Skeletal muscle tissue (tissue), 3 donors: ENCODE measurements at regions not wholly inside any gene's neighbourhood (a gene's known extent, or its start where the extent isn't known, plus 50 kb on each side); places are given as distances from the start of the nearest gene placed in this dataset.

Experiments
- H3K27ac ChIP-seq: one replicate; pipeline ENCODE4 v1.7.0; 2013; ENCODE audit warnings: mild to moderate bottlenecking, low read depth, low read length, inconsistent platforms
- H3K27me3 ChIP-seq, 3 donors: one replicate each; pipeline ENCODE4 v1.7.0; 2013; ENCODE audit warnings: low read length in 3 of 3; ENCODE audit not compliant: control insufficient read depth in 3 of 3, insufficient read depth in 3 of 3
- H3K36me3 ChIP-seq, 3 donors: one replicate each; pipeline ENCODE4 v1.7.0; 2013; ENCODE audit warnings: low read length in 3 of 3; ENCODE audit not compliant: control insufficient read depth in 3 of 3, insufficient read depth in 3 of 3
- H3K4me1 ChIP-seq, 3 donors: one replicate each; pipeline ENCODE4 v1.7.0; 2013; ENCODE audit warnings: low read length in 3 of 3, mild to moderate bottlenecking in 3 of 3; ENCODE audit not compliant: control insufficient read depth in 3 of 3, insufficient read depth in 3 of 3
- H3K4me3 ChIP-seq, 3 donors: one replicate each; pipeline ENCODE4 v1.7.0; 2013; ENCODE audit warnings: low read length in 3 of 3
- H3K9ac ChIP-seq, 3 donors: one replicate each; pipeline ENCODE4 v1.7.0; 2013; ENCODE audit warnings: low read length in 3 of 3, mild to moderate bottlenecking in 3 of 3, moderate library complexity in 2 of 3, low read depth in 1 of 3
- H3K9me3 ChIP-seq, 3 donors: one replicate each; pipeline ENCODE4 v1.7.0; 2013; ENCODE audit warnings: low read length in 3 of 3; ENCODE audit not compliant: control insufficient read depth in 3 of 3
- donor health status: Osteomylitis.

GRCh38 chr6:144935661-144936060 is 650.5 kb downstream of the UTRN start:
- Histone ChIP-seq H3K9me3 (no peaks in the 10 kb centered on the region), H3K27me3 (no peaks in the 10 kb centered on the region), H3K4me1 (no peaks in the 10 kb centered on the region), H3K4me3 (no peak overlapping the region), H3K36me3 (no peaks in the 10 kb centered on the region), H3K27ac (no peak overlapping the region), H3K9ac (no peak overlapping the region)

DNA sequence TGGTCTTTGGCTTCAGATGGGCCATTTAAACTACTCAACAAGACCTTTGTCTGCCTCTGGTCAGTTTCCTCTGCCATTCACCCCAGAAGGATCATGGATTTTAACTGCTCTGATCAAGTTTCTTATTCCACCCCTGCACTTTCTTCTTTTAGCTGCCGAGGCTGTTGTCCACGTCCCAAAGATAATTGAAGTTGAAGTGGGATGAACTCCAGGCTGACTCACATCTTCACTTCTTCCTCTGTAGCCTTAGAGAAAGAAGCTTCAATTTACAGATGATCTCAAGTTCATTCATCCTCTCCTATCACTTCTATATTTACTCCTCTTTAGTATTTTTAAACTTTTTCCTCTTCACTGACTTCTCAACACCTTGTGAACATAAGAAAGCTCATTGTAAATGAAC is 651.6 kb downstream of the UTRN start:
- H3K36me3 ChIP-seq, result no peaks in the 10 kb centered on the region
- H3K9me3 ChIP-seq, result no peaks in the 10 kb centered on the region
- H3K4me3 ChIP-seq, result no peak overlapping the region
- no peak overlapping the region for H3K27ac ChIP-seq
- no peaks in the 10 kb centered on the region for H3K27me3 ChIP-seq
- no peaks in the 10 kb centered on the region for H3K4me1 ChIP-seq
- H3K9ac ChIP-seq, result no peak overlapping the region

DNA sequence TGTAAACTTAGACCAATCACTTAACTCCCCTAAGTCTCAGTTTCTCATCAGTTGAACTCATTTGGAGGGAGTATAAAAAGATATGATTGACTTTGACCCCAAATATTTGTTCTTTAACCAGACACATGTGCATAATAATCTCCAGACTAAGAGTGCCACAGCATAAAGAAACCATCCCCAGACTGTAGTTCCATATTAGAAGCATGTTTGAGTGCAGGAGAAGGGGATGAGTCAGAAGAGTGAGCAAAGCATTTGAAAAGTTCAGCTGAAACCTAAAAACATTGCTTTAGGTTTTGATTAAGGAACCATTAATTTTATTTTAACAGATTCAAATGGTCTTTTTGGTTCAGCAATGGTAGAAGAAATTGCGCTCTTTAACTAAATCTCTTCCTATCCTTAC is 654.8 kb downstream of the UTRN start:
- no peaks in the 10 kb centered on the region for H3K27me3 ChIP-seq
- H3K27ac ChIP-seq, result no peak overlapping the region
- no peaks in the 10 kb centered on the region for H3K36me3 ChIP-seq
- H3K4me1 ChIP-seq, result no peaks in the 10 kb centered on the region
- H3K4me3 ChIP-seq, result no peak overlapping the region
- H3K9me3 ChIP-seq, result no peaks in the 10 kb centered on the region
- no peak overlapping the region for H3K9ac ChIP-seq

GRCh38 chr6:144944106-144944505 is 659.0 kb downstream of the UTRN start:
- H3K4me1 ChIP-seq, result no peaks in the 10 kb centered on the region
- H3K9ac ChIP-seq, result no peak overlapping the region
- H3K36me3 ChIP-seq, result no peaks in the 10 kb centered on the region
- H3K27ac ChIP-seq, result no peak overlapping the region
- H3K4me3 ChIP-seq, result no peak overlapping the region
- H3K9me3 ChIP-seq, result no peaks in the 10 kb centered on the region
- no peaks in the 10 kb centered on the region for H3K27me3 ChIP-seq

DNA sequence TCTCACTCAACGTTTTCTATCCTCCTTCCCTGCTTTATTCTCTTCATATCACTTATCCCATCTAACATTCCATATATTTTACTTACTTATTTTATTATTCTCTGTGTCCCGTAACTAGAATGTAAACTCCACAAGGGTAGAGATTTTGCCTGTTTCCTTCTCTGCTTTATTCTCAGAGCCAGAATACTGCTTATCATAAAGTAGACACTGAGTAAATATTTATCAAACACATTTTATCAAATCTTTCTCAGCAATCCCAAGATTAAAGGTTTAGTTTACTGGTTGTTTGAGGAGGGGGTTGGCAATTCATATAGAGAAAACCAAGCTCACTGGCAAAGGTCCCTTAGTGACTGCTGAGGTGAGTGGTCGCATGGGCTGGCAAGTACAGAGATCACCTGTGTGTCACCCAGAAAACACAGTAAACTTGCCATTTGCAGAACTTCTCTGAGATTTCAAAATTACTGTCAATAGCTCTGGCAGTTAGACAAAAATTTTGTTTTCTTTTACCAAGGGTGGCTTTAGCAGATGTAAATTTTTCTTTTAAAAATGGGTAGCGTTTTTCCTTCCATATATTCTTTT is 662.4 kb downstream of the UTRN start:
- H3K9ac ChIP-seq, result no peak overlapping the region
- no peak overlapping the region for H3K4me3 ChIP-seq
- H3K9me3 ChIP-seq, result no peaks in the 10 kb centered on the region
- H3K27me3 ChIP-seq, result no peaks in the 10 kb centered on the region
- no peak overlapping the region for H3K27ac ChIP-seq
- no peaks in the 10 kb centered on the region for H3K36me3 ChIP-seq
- no peaks in the 10 kb centered on the region for H3K4me1 ChIP-seq

DNA sequence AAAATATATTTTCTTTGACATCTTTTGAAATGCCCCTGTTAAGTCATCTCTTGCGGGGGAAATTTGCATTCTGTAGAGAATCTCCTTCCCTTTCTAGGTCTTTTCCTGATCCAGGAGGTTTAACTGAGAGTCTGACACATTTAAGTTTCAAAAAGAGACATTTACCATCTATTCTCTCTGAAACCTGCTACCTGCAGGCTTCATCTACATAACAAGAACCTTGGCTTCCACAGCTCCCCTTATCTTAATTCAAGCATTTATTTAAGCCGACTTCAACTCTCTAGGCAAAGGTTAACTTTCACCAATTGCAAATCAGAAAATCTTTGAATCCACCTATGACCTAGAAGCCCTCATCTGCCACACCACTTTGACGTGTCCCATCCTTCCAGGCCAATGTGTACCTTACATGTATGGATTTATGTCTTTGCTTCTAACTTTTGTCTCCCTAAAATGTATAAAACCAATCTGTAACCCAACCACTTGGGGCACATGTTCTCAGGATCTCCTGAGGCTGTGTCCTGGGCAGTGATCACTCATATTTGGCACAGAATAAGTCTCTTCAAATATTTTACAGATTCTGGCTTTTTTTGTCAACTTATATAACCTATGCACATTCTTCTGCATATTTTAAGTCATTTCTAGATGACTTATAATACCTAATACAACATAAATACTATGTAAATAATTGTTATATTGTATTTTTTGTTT is 666.7 kb downstream of the UTRN start:
- no peak overlapping the region for H3K9ac ChIP-seq
- no peak overlapping the region for H3K4me3 ChIP-seq
- H3K27me3 ChIP-seq, result no peaks in the 10 kb centered on the region
- no peak overlapping the region for H3K27ac ChIP-seq
- H3K4me1 ChIP-seq, result no peaks in the 10 kb centered on the region
- H3K9me3 ChIP-seq, result no peaks in the 10 kb centered on the region
- no peaks in the 10 kb centered on the region for H3K36me3 ChIP-seq

DNA sequence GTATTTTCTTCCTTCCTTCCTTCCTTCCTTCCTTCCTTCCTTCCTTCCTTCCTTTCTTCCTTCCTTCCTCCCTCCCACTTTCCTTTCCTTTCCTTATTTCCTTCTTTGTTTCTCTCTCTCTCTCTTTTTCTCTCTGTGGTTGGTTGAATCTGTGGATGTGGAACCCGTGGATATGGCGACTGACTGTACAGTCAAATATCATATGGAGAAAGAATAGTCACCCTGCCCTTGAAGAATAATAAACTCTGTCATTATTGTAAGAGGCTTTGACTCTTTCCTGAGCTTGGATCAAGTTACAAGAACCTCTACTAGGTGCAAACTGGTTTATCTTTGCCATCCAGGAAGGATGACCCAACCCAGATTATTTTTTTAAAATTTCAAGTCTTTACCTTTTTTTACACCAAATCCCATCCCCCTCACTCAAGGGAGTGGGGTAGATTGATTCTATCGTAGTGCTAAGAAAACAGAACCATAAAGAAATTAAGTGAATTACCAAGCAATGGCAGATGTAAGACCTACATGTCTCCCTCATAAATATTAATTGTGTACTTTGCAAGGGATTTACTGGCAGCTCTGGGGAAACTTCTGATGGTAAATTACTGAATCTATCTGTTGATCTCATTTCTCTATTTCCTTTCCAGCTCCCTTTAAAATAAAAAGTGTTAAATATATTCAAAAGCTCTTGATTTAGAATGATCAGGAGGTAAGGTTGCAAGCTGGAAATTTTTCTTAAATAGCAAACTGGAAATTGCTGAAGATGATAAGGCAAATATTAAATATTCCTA is 667.5 kb downstream of the UTRN start:
- H3K9ac ChIP-seq, result no peak overlapping the region
- H3K27ac ChIP-seq, result no peak overlapping the region
- no peaks in the 10 kb centered on the region for H3K9me3 ChIP-seq
- H3K4me3 ChIP-seq, result no peak overlapping the region
- no peaks in the 10 kb centered on the region for H3K36me3 ChIP-seq
- H3K4me1 ChIP-seq, result no peaks in the 10 kb centered on the region
- H3K27me3 ChIP-seq, result no peaks in the 10 kb centered on the region

DNA sequence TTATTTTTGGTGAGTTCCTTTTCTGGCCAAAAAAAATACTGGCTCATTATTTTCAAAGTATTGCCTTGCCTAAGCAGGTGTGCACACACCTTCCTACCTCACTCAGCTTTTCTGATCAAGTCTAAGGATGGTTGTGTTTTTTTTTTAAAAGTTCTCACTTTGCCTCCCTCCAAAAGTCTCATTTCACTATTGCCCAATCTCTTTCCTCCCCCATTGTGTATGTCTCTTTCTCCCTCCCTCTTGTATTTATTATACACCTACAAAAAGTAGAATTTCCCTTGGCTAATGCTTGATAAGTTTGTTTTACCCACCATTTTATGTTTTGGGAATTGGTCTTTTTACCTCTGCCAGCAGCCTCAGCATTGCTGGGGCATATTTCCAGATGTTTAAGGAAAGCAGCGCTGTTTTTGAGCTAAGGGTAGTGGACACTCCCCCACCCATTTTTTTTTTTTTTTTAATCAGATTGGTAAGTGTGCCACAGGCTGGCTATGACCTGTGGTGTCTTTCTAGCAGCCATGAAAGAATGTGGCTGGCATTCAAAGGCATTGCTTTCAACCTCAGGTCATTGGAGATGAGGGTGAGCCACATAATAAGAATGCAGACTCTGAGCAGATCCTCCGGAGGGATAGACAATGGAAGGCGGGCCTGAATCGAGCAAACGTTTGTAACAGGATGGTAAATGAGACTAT is 668.6 kb downstream of the UTRN start:
- no peaks in the 10 kb centered on the region for H3K27me3 ChIP-seq
- no peaks in the 10 kb centered on the region for H3K36me3 ChIP-seq
- H3K9ac ChIP-seq, result no peak overlapping the region
- no peak overlapping the region for H3K27ac ChIP-seq
- H3K4me1 ChIP-seq, result no peaks in the 10 kb centered on the region
- no peak overlapping the region for H3K4me3 ChIP-seq
- H3K9me3 ChIP-seq, result no peaks in the 10 kb centered on the region

GRCh38 chr6:144954241-144954556 is 669.1 kb downstream of the UTRN start:
- Histone ChIP-seq H3K36me3 (no peaks in the 10 kb centered on the region), H3K27ac (no peak overlapping the region), H3K9ac (no peak overlapping the region), H3K9me3 (no peaks in the 10 kb centered on the region), H3K27me3 (no peaks in the 10 kb centered on the region), H3K4me1 (no peaks in the 10 kb centered on the region), H3K4me3 (no peak overlapping the region)

DNA sequence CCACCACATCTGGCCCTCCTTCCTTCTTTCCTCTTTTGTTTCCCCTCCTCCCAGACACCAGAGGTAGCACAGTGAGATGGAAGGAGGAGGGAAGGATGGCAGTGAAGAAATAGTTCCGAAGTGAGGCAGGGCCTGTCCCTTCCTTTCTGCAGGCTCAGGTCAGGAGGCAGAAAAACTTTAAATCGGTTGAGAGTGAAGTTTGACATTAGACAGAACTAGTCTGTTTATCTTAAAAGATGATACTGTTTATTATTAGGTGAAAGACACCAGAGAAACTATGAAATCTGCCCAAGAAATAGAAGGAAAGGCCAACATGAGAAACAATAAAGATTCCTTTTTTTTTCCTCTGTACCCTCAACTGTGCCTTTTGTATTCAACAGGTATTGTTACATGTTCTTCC is 670.3 kb downstream of the UTRN start:
- H3K9ac ChIP-seq, result no peak overlapping the region
- no peaks in the 10 kb centered on the region for H3K4me1 ChIP-seq
- no peak overlapping the region for H3K4me3 ChIP-seq
- H3K27me3 ChIP-seq, result no peaks in the 10 kb centered on the region
- no peaks in the 10 kb centered on the region for H3K36me3 ChIP-seq
- H3K9me3 ChIP-seq, result no peaks in the 10 kb centered on the region
- H3K27ac ChIP-seq, result no peak overlapping the region
